HG02763 (cell line): ENCODE measurements at regions not wholly inside any gene's neighbourhood (a gene's known extent, or its start where the extent isn't known, plus 50 kb on each side); places are given as distances from the start of the nearest gene placed in this dataset.

Experiments
- ATAC-seq: cut with Tn5 transposase; IDR thresholded peaks from one replicate; pipeline ENCODE4 v1.9.1; 2021; ENCODE audit warnings: mild to moderate bottlenecking, moderate library complexity; ENCODE audit not compliant: unreplicated experiment

- ATAC-seq = no peak
These were observed 52.2 kb downstream of the CCDC185 start for GRCh38 chr1:223445402-223445801.

- no peak for ATAC-seq
These were observed 60.7 kb downstream of the CCDC185 start for GRCh38 chr1:223453902-223454301.

GRCh38 chr1:223454959-223455358, 61.7 kb downstream of the CCDC185 start:
- ATAC-seq = no peak

GRCh38 chr1:223455470-223455869, 62.3 kb downstream of the CCDC185 start:
- no peak for ATAC-seq

- ATAC-seq = no peak
These were observed 63.5 kb downstream of the CCDC185 start for GRCh38 chr1:223456747-223457146.

- no peak for ATAC-seq
These were observed 67.5 kb downstream of the CCDC185 start for GRCh38 chr1:223460566-223461189.

GRCh38 chr1:223462047-223462630, 68.9 kb downstream of the CCDC185 start:
- ATAC-seq = no peak

GRCh38 chr1:223462866-223463404, 69.7 kb downstream of the CCDC185 start:
- no peak for ATAC-seq

GRCh38 chr1:223466151-223466550, 72.9 kb downstream of the CCDC185 start:
- ATAC-seq = no peak

- ATAC-seq = no peak
These were observed 78.4 kb downstream of the CCDC185 start for GRCh38 chr1:223471566-223471965.

GRCh38 chr1:223472057-223472456, 78.8 kb downstream of the CCDC185 start:
- ATAC-seq = no peak

- ATAC-seq = no peak
These were observed 80.6 kb downstream of the CCDC185 start for GRCh38 chr1:223473601-223474344.

- no peak for ATAC-seq
These were observed 81.6 kb downstream of the CCDC185 start for GRCh38 chr1:223474804-223475203.

GRCh38 chr1:223477456-223477855, 84.2 kb downstream of the CCDC185 start:
- no peak for ATAC-seq

- no peak for ATAC-seq
These were observed 85.4 kb downstream of the CCDC185 start for GRCh38 chr1:223478606-223479005.

- no peak for ATAC-seq
These were observed 86.0 kb downstream of the CCDC185 start for GRCh38 chr1:223479261-223479660.

- no peak for ATAC-seq
These were observed 86.7 kb downstream of the CCDC185 start for GRCh38 chr1:223479718-223480425.

- ATAC-seq = no peak
These were observed 88.9 kb downstream of the CCDC185 start for GRCh38 chr1:223482132-223482531.

GRCh38 chr1:223482766-223483165, 89.6 kb downstream of the CCDC185 start:
- ATAC-seq = peak; percentile 53

GRCh38 chr1:223483511-223483910, 90.3 kb downstream of the CCDC185 start:
- no peak for ATAC-seq

GRCh38 chr1:223486366-223486765, 93.2 kb downstream of the CCDC185 start:
- no peak for ATAC-seq
